ENCODE measurements at regions not wholly inside any gene's neighbourhood (a gene's known extent, or its start where the extent isn't known, plus 50 kb on each side); places are given as distances from the start of the nearest gene placed in this dataset.
A peak's percentile ranks its signal among the peaks of the same experiment; 100 is the strongest.

GRCh38 chr13:62482351-62482750, 1066.7 kb upstream of the PCDH20 start:
- H3K27ac ChIP-seq (ENCODE audit: extremely low read length, insufficient read depth, low read length), result no peak overlapping the region
- POLR2A ChIA-PET, result no interaction called here
- TF ChIP-seq SOX5 (CRISPR knock-in tag; IDR thresholded peaks at IDR 0.05; ENCODE audit: borderline replicate concordance) (peak; percentile 69; the same call in 1 of the 2 replicates), SNAI1 (CRISPR knock-in tag; IDR thresholded peaks at IDR 0.05; ENCODE audit: borderline replicate concordance) (no peak), ZNF589 (CRISPR knock-in tag; conservative IDR thresholded peaks at IDR 0.05) (no peak), ATF6 (CRISPR knock-in tag; conservative IDR thresholded peaks at IDR 0.05) (no peak), MAFF (IDR thresholded peaks at IDR 0.05; ENCODE audit: low read depth, low read length) (no peak), SOX13 (IDR thresholded peaks at IDR 0.05) (no peak), SOX13 (CRISPR knock-in tag; conservative IDR thresholded peaks at IDR 0.05 in 1 of 2, IDR thresholded peaks at IDR 0.05 in 1 of 2) (peak in 1 of 2 experiments; percentile 78; a peak in 2 of 4 replicates), SOX6 (IDR thresholded peaks at IDR 0.05) (no peak), SOX6 (CRISPR knock-in tag; IDR thresholded peaks at IDR 0.05) (peak; percentile 57; the same call in 1 of the 2 replicates), ZFP36 (IDR thresholded peaks at IDR 0.05; ENCODE audit: borderline replicate concordance, low read depth, low read length, partially characterized antibody) (no peak), NR0B2 (CRISPR knock-in tag; IDR thresholded peaks at IDR 0.05) (no peak), ARID5B (CRISPR knock-in tag; IDR thresholded peaks at IDR 0.05) (peak; percentile 58), RBFOX2 (IDR thresholded peaks at IDR 0.05; ENCODE audit: low read depth, low read length) (no peak), E2F5 (CRISPR knock-in tag; conservative IDR thresholded peaks at IDR 0.05) (no peak), FOXA3 (CRISPR knock-in tag; IDR thresholded peaks at IDR 0.05) (0 out of 2 replicates have a peak, but pooled peaks have one; percentile 32), FOSL2 (CRISPR knock-in tag; IDR thresholded peaks at IDR 0.05) (peak; percentile 39; the same call in 1 of the 2 replicates), RARA (CRISPR knock-in tag; IDR thresholded peaks at IDR 0.05) (peak; percentile 24; the same call in 1 of the 2 replicates), ZFP36L2 (CRISPR knock-in tag; IDR thresholded peaks at IDR 0.05) (no peak), MBNL3 (CRISPR knock-in tag; conservative IDR thresholded peaks at IDR 0.05) (no peak)
- no peak overlapping the region for H3K4me2 ChIP-seq (ENCODE audit: low read depth, low read length)
- H4K20me1 ChIP-seq (ENCODE audit: insufficient read depth, low read length), result no peaks in the 10 kb centered on the region
- intact Hi-C loops (cut with micrococcal nuclease; ENCODE audit: unreplicated experiment), result no loop called here
- no peak overlapping the region for H3K4me3 ChIP-seq (replicated peaks in 1 of 3; ENCODE audit: insufficient read depth in 1 of 3, low read depth in 2 of 3, low read length in 3 of 3)
- BruUV-seq (replicated peaks), result no TSS peak
- DNase-seq (ENCODE audit: low spot score) (peak; percentile 20), ATAC-seq (peak; percentile 34; the same call in 1 of the 3 replicates), FAIRE-seq (no peak)
- H3K27me3 ChIP-seq (ENCODE audit: control insufficient read depth in 1 of 2, insufficient read depth in 2 of 2, low read length in 2 of 2), result no peaks in the 10 kb centered on the region
- H2AFZ ChIP-seq (ENCODE audit: low read length), result no peak overlapping the region
- 8% methylated on average over 3 of the region's 3 CpGs for WGBS (ENCODE audit: low lambda C conversion rate)
- H3K9me3 ChIP-seq (ENCODE audit: low read length), result no peaks in the 10 kb centered on the region
- no peaks in the 10 kb centered on the region for H3K79me2 ChIP-seq (ENCODE audit: insufficient read depth, low read length)
- no peaks in the 10 kb centered on the region for H3K4me1 ChIP-seq (ENCODE audit: insufficient read depth, low read length)
- H3K36me3 ChIP-seq (replicated peaks in 1 of 2; ENCODE audit: control insufficient read depth in 1 of 2, insufficient read depth in 2 of 2, low read length in 2 of 2), result no peaks in the 10 kb centered on the region
- H3K9ac ChIP-seq (ENCODE audit: insufficient read depth, low read depth, low read length), result no peak overlapping the region
- CTCF ChIA-PET (ENCODE audit: low intra/inter-chr PET ratio, low total read pairs), result no interaction called here
- in situ Hi-C loops (cut with HindIII; ENCODE audit: extremely low pct_ligation_motif_present, low pct_unique_long_range_greater_than_20kb), result no loop called here
